ENCODE measurements at regions not wholly inside any gene's neighbourhood (a gene's known extent, or its start where the extent isn't known, plus 50 kb on each side); places are given as distances from the start of the nearest gene placed in this dataset.

- TF ChIP-seq CTCF (conservative IDR thresholded peaks at IDR 0.05; ENCODE audit: low read depth, low read length) (no peak), RFX5 (IDR thresholded peaks at IDR 0.05; ENCODE audit: low read depth, low read length) (no peak), MAFK (IDR thresholded peaks at IDR 0.05; ENCODE audit: low read depth, low read length) (no peak), POLR2A (IDR thresholded peaks at IDR 0.05; ENCODE audit: low read depth, low read length) (no peak)
These were observed 261.3 kb upstream of the ANKH start for GRCh38 chr5:15132816-15133405.

Data from IMR-90 (cell line).